ENCODE measurements at regions not wholly inside any gene's neighbourhood (a gene's known extent, or its start where the extent isn't known, plus 50 kb on each side); places are given as distances from the start of the nearest gene placed in this dataset.

GRCh38 chr6:78476561-78476960, 390.8 kb upstream of the IRAK1BP1 start:
- FAIRE-seq (no peak), DNase-seq (ENCODE audit: low read depth) (peak; percentile 48)
- Histone ChIP-seq H3K36me3 (ENCODE audit: control insufficient read depth, insufficient read depth, low read length) (no peaks in the 10 kb centered on the region), H3K4me3 (ENCODE audit: low read depth, low read length) (no peak overlapping the region), H3K27me3 (ENCODE audit: control insufficient read depth, insufficient read depth, low read length) (no peaks in the 10 kb centered on the region)
- no peak for TF ChIP-seq CTCF (IDR thresholded peaks at IDR 0.05; ENCODE audit: insufficient read depth, low read length, severe bottlenecking)

GRCh38 chr6:78482801-78483552, 384.4 kb upstream of the IRAK1BP1 start:
- Histone ChIP-seq H3K36me3 (ENCODE audit: control insufficient read depth, insufficient read depth, low read length) (no peaks in the 10 kb centered on the region), H3K4me3 (ENCODE audit: low read depth, low read length) (no peak overlapping the region), H3K27me3 (ENCODE audit: control insufficient read depth, insufficient read depth, low read length) (no peaks in the 10 kb centered on the region)
- no peak for TF ChIP-seq CTCF (IDR thresholded peaks at IDR 0.05; ENCODE audit: insufficient read depth, low read length, severe bottlenecking)
- DNase-seq (ENCODE audit: low read depth) = no peak
- no peak for FAIRE-seq

GRCh38 chr6:78483553-78484197, 383.7 kb upstream of the IRAK1BP1 start:
- Histone ChIP-seq H3K27me3 (ENCODE audit: control insufficient read depth, insufficient read depth, low read length) (no peaks in the 10 kb centered on the region), H3K36me3 (ENCODE audit: control insufficient read depth, insufficient read depth, low read length) (no peaks in the 10 kb centered on the region), H3K4me3 (ENCODE audit: low read depth, low read length) (no peak overlapping the region)
- FAIRE-seq (no peak), DNase-seq (ENCODE audit: low read depth) (peak; percentile 61)
- TF ChIP-seq CTCF (IDR thresholded peaks at IDR 0.05; ENCODE audit: insufficient read depth, low read length, severe bottlenecking) = no peak

GRCh38 chr6:78484198-78485064, 382.9 kb upstream of the IRAK1BP1 start:
- no peak for FAIRE-seq
- DNase-seq (ENCODE audit: low read depth) = no peak
- no peak overlapping the region for H3K4me3 ChIP-seq (ENCODE audit: low read depth, low read length)
- TF ChIP-seq CTCF (IDR thresholded peaks at IDR 0.05; ENCODE audit: insufficient read depth, low read length, severe bottlenecking) = no peak
- H3K27me3 ChIP-seq (ENCODE audit: control insufficient read depth, insufficient read depth, low read length) = no peaks in the 10 kb centered on the region
- no peaks in the 10 kb centered on the region for H3K36me3 ChIP-seq (ENCODE audit: control insufficient read depth, insufficient read depth, low read length)

- Histone ChIP-seq H3K4me3 (ENCODE audit: low read depth, low read length) (no peak overlapping the region), H3K27me3 (ENCODE audit: control insufficient read depth, insufficient read depth, low read length) (no peaks in the 10 kb centered on the region), H3K36me3 (ENCODE audit: control insufficient read depth, insufficient read depth, low read length) (no peaks in the 10 kb centered on the region)
- DNase-seq (ENCODE audit: low read depth) (peak; percentile 55), FAIRE-seq (no peak)
- TF ChIP-seq CTCF (IDR thresholded peaks at IDR 0.05; ENCODE audit: insufficient read depth, low read length, severe bottlenecking) = no peak
These were observed 379.9 kb upstream of the IRAK1BP1 start for GRCh38 chr6:78487401-78487800.
